ENCODE measurements at regions not wholly inside any gene's neighbourhood (a gene's known extent, or its start where the extent isn't known, plus 50 kb on each side); places are given as distances from the start of the nearest gene placed in this dataset.
A peak's percentile ranks its signal among the peaks of the same experiment; 100 is the strongest.

GRCh38 chr4:187276736-187277408 is 553.2 kb upstream of the FAT1 start:
- DNase-seq = no peak

GRCh38 chr4:187283201-187283955 is 559.7 kb upstream of the FAT1 start:
- DNase-seq = no peak

DNA sequence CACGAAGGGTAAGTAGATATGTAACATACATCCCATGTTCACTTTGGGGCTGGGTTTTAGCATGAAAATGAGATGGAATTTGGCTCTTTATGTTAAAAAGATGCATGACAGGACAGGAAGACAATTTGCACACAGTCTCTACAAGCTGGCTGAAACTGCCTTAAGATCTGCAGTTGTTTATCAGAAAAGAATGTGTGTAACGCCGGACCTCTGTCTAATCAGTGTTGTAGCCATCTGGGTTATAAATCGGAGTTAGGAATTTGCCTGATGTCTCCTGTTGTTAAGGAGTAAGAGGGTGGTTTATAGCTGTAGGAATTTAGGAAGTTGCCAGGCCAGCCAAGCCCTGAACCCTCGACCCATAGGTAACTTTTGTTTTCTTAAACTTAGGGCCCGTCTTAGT is 562.9 kb upstream of the FAT1 start:
- DNase-seq = no peak

DNA sequence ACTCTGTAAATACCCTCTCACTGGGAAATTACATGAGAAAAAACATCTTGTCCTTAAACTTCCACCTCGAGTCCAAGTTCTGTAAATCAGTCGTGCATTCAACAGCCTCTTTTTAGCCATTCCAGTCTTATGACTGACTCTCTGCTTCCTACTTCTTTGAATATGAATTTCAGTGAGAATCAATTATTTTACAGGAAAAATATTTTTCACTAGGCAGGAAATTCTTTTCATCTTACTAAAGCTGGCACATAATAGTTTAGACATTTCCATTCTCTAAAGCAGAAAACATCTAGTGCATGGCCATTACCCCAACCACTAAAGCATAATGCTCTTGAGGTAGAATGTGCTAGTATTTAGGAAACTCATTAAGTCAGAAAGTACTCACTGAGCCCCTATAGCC is 565.7 kb upstream of the FAT1 start:
- no peak for DNase-seq

- no peak for DNase-seq
These were observed 571.2 kb upstream of the FAT1 start for GRCh38 chr4:187294861-187295260.

GRCh38 chr4:187301923-187302322 is 578.3 kb upstream of the FAT1 start:
- DNase-seq = no peak

DNA sequence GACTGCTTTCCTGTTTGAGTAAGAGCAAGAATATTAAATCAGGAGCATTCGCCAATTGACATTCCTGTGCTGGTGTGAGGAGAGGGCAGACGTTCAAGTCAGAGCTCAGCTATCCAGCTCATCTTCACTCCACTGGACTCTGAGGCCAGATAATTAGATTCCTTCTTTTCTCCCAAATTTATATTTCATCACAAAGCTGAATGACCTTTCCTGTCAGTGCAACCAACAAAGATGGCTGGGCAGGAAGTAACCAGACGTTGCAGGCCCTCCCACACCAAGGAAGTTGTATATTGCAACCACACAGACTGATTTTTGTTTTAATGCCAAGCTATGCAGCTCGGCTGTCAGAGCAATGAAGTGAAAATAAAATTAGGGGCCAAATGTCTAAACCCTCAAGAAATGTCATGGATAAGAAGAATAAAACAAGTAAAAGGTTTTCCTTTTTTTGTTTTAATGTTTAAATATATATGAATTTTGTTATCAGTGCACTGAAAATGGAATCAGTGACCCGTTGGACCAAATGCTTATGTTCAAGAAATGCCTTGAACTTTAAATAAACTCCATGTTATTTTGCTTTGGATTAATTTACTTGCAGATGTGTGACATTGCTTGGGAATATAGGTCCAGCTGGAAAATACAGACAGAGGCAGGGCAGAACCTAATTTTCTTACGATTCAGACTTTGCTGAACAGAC is 578.9 kb upstream of the FAT1 start:
- DNase-seq = no peak

- DNase-seq = no peak
These were observed 580.5 kb upstream of the FAT1 start for GRCh38 chr4:187304133-187304532.

DNA sequence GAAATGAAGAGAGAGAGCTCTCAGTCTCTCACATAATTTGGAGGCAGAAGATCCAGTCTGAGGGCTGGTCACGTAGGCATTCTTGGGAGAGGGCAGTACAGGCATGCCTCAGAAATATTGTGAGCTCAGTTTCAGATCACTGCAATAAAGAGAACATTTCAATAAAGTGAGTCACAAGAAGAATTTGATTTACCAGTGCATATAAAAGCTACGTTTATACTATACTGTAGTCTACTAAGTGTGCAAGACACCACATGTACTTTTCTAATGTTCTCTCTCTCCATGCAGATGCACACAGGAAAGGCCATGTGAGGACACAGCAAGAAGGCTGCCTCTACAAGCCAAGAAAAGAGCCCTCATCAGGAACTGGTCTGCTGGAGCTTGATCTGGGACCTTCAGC is 583.5 kb upstream of the FAT1 start:
- DNase-seq = no peak

DNA sequence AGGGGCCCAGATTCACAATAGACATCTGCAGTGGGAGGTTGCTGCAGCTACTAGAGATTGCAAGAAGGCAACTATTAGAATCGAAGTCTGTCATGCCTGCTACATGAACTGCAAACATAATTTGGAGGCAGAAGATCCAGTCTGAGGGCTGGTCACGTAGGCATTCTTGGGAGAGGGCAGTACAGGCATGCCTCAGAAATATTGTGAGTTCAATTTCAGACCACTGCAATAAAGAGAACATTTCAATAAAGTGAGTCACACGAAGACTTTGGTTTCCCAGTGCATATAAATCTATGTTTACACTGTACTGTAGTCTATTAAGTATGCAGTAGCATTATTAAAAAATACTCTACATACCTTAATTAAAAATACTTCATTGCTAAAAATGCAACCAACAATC is 585.8 kb upstream of the FAT1 start:
- no peak for DNase-seq

GRCh38 chr4:187312299-187312698 is 588.6 kb upstream of the FAT1 start:
- no peak for DNase-seq

GRCh38 chr4:187317799-187318198 is 594.1 kb upstream of the FAT1 start:
- DNase-seq = no peak

DNA sequence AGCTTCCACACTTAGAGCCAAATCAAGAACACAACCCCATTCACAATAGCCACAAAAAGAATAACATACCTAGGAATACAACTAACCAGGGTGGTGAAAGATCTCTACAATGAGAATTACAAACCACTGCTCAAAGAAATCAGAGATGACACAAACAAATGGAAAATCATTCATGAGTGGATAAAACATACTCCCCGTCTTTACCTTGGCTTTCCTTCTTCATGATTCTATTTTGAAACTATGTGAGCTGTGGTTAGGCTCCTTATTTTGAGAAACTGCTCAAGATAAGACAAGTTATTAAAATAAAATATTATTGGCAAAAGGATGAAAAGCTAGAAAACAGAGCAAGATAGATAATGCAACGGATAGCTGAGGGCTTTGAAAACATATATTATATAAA is 598.1 kb upstream of the FAT1 start:
- DNase-seq = no peak

- no peak for DNase-seq
These were observed 608.5 kb upstream of the FAT1 start for GRCh38 chr4:187332141-187332540.

- no peak for DNase-seq
These were observed 609.5 kb upstream of the FAT1 start for GRCh38 chr4:187333151-187333550.

DNA sequence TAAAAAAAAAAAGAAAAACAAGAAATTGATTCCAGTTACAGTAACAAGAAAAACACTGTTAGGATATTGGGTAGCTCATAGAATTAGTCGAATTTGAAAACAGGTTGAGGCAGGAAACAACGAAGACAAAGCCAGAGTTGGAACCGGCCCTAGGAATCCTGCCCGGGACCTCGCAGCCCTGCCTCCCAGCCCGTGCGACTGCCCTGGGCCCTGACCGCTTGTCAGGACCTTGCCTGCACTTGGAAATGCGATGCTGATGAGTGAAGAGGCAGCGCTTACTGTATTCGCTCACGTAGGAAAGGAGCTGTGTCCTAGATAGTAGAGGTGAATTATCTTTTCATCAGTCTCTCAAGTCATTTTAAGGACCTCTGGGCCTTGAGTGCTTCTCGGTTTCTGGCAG is 611.7 kb upstream of the FAT1 start:
- no peak for DNase-seq

GRCh38 chr4:187354740-187355139 is 631.1 kb upstream of the FAT1 start:
- DNase-seq = no peak

- DNase-seq = peak; percentile 1
These were observed 633.5 kb upstream of the FAT1 start for GRCh38 chr4:187357045-187357643.

GRCh38 chr4:187357821-187358220 is 634.2 kb upstream of the FAT1 start:
- no peak for DNase-seq

GRCh38 chr4:187362937-187363857 is 632.4 kb upstream of the ZFP42 start:
- no peak for DNase-seq

DNA sequence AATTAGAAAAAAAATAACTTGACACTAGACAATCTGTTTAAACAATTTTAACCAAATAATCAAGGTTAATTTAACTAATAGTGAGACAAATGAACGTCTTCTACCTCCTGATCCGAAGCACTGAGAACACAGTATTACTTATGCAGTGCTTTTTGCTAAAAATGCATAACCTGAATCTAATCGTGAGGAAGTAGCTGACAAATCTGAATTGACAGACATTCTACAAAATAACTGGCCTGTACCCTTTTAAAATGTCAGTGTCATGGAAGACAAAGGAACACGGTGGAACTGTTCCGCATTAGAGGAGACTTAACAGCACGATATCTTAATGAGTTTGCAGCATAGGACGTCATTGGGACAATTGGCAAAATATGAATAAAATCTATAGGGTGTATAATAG is 631.2 kb upstream of the ZFP42 start:
- DNase-seq = no peak

- DNase-seq = no peak
These were observed 630.7 kb upstream of the ZFP42 start for GRCh38 chr4:187364851-187365250.

DNA sequence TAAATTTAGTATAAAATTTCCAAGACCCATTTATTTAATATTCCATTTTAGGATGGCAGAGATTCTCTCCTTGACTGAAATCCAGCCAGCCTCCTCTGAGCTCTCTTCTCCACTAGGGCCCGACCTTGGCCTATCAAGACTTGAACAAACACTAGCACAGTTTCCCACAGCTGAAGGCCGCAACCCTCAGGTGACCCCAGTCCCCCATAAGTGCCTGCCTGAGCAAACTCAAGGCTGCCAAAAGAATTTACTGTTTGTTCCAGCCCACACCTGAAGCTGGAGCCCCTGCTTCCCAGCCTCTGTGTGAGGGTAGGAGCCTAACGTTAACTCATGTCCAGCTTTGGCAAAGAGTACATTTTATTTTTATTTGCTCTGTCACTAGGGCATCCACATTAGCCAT is 629.0 kb upstream of the ZFP42 start:
- no peak for DNase-seq

Measured in NCI-H774 (cell line).